ENCODE measurements at regions not wholly inside any gene's neighbourhood (a gene's known extent, or its start where the extent isn't known, plus 50 kb on each side); places are given as distances from the start of the nearest gene placed in this dataset.

DNA sequence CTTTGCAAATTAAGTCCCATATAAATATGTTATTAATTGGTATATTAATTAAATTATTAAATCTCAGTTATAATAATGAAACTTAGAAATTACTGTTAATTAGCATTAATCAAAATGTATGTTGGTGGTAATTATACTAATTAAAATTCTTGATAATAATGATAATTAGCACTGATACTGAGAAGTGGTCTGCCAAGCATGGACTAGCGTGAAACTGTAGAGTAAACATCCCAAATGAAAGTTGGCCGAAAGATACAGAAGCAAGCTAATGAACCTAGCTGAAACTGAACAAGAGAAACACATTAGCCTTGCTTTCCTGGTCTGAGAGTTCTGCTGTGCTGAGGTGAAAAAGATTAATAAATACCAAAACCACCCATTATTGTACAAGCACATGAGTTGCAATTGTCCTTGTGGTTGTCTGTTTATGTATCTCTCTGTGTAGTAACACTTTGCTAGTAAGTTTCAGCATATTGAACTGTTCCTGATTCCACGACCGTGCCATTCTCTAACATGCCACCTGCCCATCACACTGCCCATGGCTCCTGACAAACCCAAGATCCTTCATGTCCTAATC is 341.8 kb downstream of the PLPP3 start:
- no peak overlapping the region for H2BK5ac ChIP-seq (ENCODE audit: insufficient read length, low read length)
- H4K8ac ChIP-seq (replicated peaks; ENCODE audit: insufficient read length, low read depth, low read length) = no peak overlapping the region
- DNase-seq = no peak
- H3K23ac ChIP-seq (ENCODE audit: insufficient read length, low read depth, low read length) = no peak overlapping the region
- no peak overlapping the region for H2AFZ ChIP-seq (ENCODE audit: low read length)
- H3K27me3 Mint-ChIP-seq (ENCODE audit: low read depth) = no peaks in the 10 kb centered on the region
- H3K9ac ChIP-seq (ENCODE audit: extremely low read depth, insufficient read length, low read length) = no peak overlapping the region
- no peaks in the 10 kb centered on the region for H3K79me2 ChIP-seq (ENCODE audit: insufficient read depth, low read length)
- H3K36me3 Mint-ChIP-seq (ENCODE audit: insufficient read depth in 1 of 3, low read depth in 3 of 3) = peaks cover 0 to 11% (median 0%) of the 10 kb centered on the region in 3 experiments; a peak in 2 of 7 replicates
- H3K27ac ChIP-seq (ENCODE audit: insufficient read length, low read depth, low read length) = no peak overlapping the region
- H3K18ac ChIP-seq (ENCODE audit: insufficient read length, low read depth, low read length) = no peak overlapping the region
- no peak overlapping the region for H2BK20ac ChIP-seq (ENCODE audit: low read depth, low read length, poor library complexity, severe bottlenecking)
- H3K79me1 ChIP-seq (ENCODE audit: insufficient read depth, low read depth, low read length, poor library complexity, severe bottlenecking) = no peaks in the 10 kb centered on the region
- H3K4me3 Mint-ChIP-seq = no peak overlapping the region
- no peak overlapping the region for H3K27ac Mint-ChIP-seq
- no peak overlapping the region for H4K91ac ChIP-seq (ENCODE audit: insufficient read length, low read depth, low read length)
- TF ChIP-seq, protein P1, sequence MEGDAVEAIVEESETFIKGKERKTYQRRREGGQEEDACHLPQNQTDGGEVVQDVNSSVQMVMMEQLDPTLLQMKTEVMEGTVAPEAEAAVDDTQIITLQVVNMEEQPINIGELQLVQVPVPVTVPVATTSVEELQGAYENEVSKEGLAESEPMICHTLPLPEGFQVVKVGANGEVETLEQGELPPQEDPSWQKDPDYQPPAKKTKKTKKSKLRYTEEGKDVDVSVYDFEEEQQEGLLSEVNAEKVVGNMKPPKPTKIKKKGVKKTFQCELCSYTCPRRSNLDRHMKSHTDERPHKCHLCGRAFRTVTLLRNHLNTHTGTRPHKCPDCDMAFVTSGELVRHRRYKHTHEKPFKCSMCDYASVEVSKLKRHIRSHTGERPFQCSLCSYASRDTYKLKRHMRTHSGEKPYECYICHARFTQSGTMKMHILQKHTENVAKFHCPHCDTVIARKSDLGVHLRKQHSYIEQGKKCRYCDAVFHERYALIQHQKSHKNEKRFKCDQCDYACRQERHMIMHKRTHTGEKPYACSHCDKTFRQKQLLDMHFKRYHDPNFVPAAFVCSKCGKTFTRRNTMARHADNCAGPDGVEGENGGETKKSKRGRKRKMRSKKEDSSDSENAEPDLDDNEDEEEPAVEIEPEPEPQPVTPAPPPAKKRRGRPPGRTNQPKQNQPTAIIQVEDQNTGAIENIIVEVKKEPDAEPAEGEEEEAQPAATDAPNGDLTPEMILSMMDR (conservative IDR thresholded peaks at IDR 0.05) = no peak
- no peak overlapping the region for H3K4ac ChIP-seq (ENCODE audit: low read depth, low read length)
- no peaks in the 10 kb centered on the region for H3K4me1 Mint-ChIP-seq
- no peaks in the 10 kb centered on the region for H3K27me3 ChIP-seq (ENCODE audit: insufficient read depth, low read length)
- H3K56ac ChIP-seq (ENCODE audit: insufficient read length, low read depth, low read length) = no peak overlapping the region
- H3K4me1 ChIP-seq (ENCODE audit: insufficient read depth, low read length) = no peaks in the 10 kb centered on the region
- no peak overlapping the region for H3K4me2 ChIP-seq (ENCODE audit: insufficient read depth, insufficient read length, low read length)
- no peak overlapping the region; the same call in 1 of the 2 replicates for H2BK15ac ChIP-seq (ENCODE audit: low read depth, low read length)
- peaks cover 9 to 17% of the 10 kb centered on the region in 2 experiments for H3K9me3 Mint-ChIP-seq
- no peak overlapping the region for H2BK12ac ChIP-seq (ENCODE audit: insufficient read length, low read depth, low read length)
- whole genome bisulfite sequencing (ENCODE audit: extremely low coverage, insufficient read length, low lambda C conversion rate) = no CpG with 5 or more reads among the region's 4 CpGs
- no peak overlapping the region for H3K14ac ChIP-seq (ENCODE audit: insufficient read depth, low read length)
- H4K20me1 ChIP-seq (ENCODE audit: control insufficient read depth, insufficient read depth, insufficient read length) = no peaks in the 10 kb centered on the region
- H2BK120ac ChIP-seq (ENCODE audit: low read depth, low read length, poor library complexity, severe bottlenecking) = no peak overlapping the region
- no peaks in the 10 kb centered on the region for H3K23me2 ChIP-seq (ENCODE audit: insufficient read length, low read depth, low read length, poor library complexity, severe bottlenecking)
- H4K5ac ChIP-seq (ENCODE audit: insufficient read length, low read depth, low read length) = no peak overlapping the region
- no peaks in the 10 kb centered on the region for H3K9me3 ChIP-seq (ENCODE audit: control insufficient read depth, low read depth, low read length)
- no peak overlapping the region for H2AK5ac ChIP-seq (ENCODE audit: insufficient read length, low read length)
- H3T11ph ChIP-seq (ENCODE audit: low read length) = no peak overlapping the region

Data from H9 (cell line).